Panc1 (cell line): ENCODE measurements at regions not wholly inside any gene's neighbourhood (a gene's known extent, or its start where the extent isn't known, plus 50 kb on each side); places are given as distances from the start of the nearest gene placed in this dataset.

Source experiments
- ATAC-seq: fragments of 200-7000 bp; cut with Tn5 transposase; 2 replicates; pipeline ENCODE4 v1.9.1; 2020; ENCODE audit warnings: mild to moderate bottlenecking, moderate library complexity
- BruUV-seq: library from RNA; stranded (reverse); fragments of 400-500 nt; replicated peaks from 2 replicates; lab custom pipeline; 2021; lab: Mats Ljungman, UMichigan
- CTCF ChIA-PET: fragments of 300-600 bp; sonication (Branson Sonifier 250); formaldehyde crosslinking; loops from one replicate; lab custom pipeline; 2022; ENCODE audit warnings: antibody characterized with exemption; lab: Charles Lee
- POLR2A ChIA-PET: fragments of 300-600 bp; sonication (Branson Sonifier 250); formaldehyde crosslinking; loops from one replicate; lab custom pipeline; 2022; ENCODE audit warnings: antibody characterized with exemption; lab: Charles Lee
- DNase-seq: peaks from one replicate; pipeline ENCODE4 v3.0.0-alpha.2; 2010; ENCODE audit warnings: low read depth, low spot score
- H3K27ac ChIP-seq: 2 replicates; pipeline ENCODE4 v1.5.1; 2011; ENCODE audit warnings: mild to moderate bottlenecking, low read length, inconsistent platforms
- H3K27me3 ChIP-seq: fragments of 200-500 bp; sonication (Bioruptor generic); 2 replicates; pipeline ENCODE4 v1.6.0; 2014; ENCODE audit warnings: low read length, inconsistent platforms; ENCODE audit not compliant: control insufficient read depth, insufficient read depth
- H3K36me3 ChIP-seq: fragments of 200-500 bp; sonication (Bioruptor generic); 2 replicates; pipeline ENCODE4 v1.5.1; 2014; ENCODE audit warnings: inconsistent platforms, mild to moderate bottlenecking, low read length, moderate library complexity; ENCODE audit not compliant: control insufficient read depth, insufficient read depth
- H3K4me1 ChIP-seq: 2 replicates; pipeline ENCODE4 v1.5.1; 2011; ENCODE audit warnings: inconsistent platforms, mild to moderate bottlenecking, low read length, moderate library complexity; ENCODE audit not compliant: control insufficient read depth, insufficient read depth
- H3K4me3 ChIP-seq, 2 experiments: 2 replicates each; pipeline ENCODE4 v1.5.1; 2011 to 2012; ENCODE audit warnings: low read depth in 2 of 2, low read length in 2 of 2, mild to moderate bottlenecking in 2 of 2, inconsistent platforms in 1 of 2, moderate library complexity in 1 of 2
- H3K9me3 ChIP-seq: fragments of 200-500 bp; sonication (Bioruptor generic); 2 replicates; pipeline ENCODE4 v1.5.1; 2014; ENCODE audit warnings: low read depth, mild to moderate bottlenecking, inconsistent platforms, low read length, moderate library complexity; ENCODE audit not compliant: control insufficient read depth, insufficient read depth
- POLR2AphosphoS5 ChIP-seq: IDR thresholded peaks from 2 replicates; pipeline ENCODE4 v1.6.1; 2012; ENCODE audit warnings: mild to moderate bottlenecking, low read depth, low read length, moderate library complexity
- SIN3A ChIP-seq: IDR thresholded peaks from 2 replicates; pipeline ENCODE4 v1.6.1; 2012; ENCODE audit warnings: low read depth, mild to moderate bottlenecking, low read length, moderate library complexity, borderline replicate concordance; ENCODE audit not compliant: insufficient read depth
- TCF7L2 ChIP-seq: IDR thresholded peaks from 2 replicates; pipeline ENCODE4 v1.6.1; 2011; ENCODE audit warnings: mild to moderate bottlenecking, low read depth, low read length, inconsistent platforms
- in situ Hi-C: cut with HindIII; loops from 2 replicates; pipeline ENCODE4 v1.10.0; 2016; ENCODE audit warnings: low sequenced_read_pairs, low pct_unique_long_range_greater_than_20kb
- intact Hi-C: fragments of 100-400 bp; cut with micrococcal nuclease; formaldehyde crosslinking; loops from one replicate; pipeline ENCODE4 v1.10.0; 2022; ENCODE audit not compliant: unreplicated experiment
- TF ChIP-seq, protein P1 (sequence below), 2 experiments: IDR thresholded peaks; 2 replicates each; pipeline ENCODE4 v1.6.1; 2011 to 2012; ENCODE audit warnings: low read depth in 2 of 2, control low read depth in 1 of 2, low read length in 1 of 2, mild to moderate bottlenecking in 1 of 2, moderate library complexity in 1 of 2; ENCODE audit not compliant: insufficient read depth in 1 of 2
- TF ChIP-seq, protein P2 (sequence below): fragments of 450-650 bp; IDR thresholded peaks from 2 replicates; pipeline ENCODE4 v1.5.1; 2017; ENCODE audit warnings: mild to moderate bottlenecking

DNA sequence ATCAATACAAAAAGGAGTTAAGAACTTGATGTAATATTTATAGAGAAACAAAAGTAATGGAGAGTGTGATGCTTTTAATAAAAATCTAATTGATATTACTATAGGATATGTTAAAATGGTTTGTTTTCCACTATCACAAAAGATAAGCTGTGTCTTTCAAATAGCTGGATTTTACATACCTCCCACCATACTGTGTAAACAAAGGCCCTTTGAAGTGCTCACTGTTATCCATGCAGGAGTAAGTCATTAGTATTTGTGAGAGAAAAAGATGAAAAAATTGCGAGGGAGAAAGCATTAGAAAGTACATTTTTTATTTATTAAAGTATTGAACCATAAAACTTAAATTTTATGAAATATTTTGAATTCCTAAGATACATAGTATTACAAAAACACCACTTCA is 733.0 kb downstream of the GRIK2 start:
- no peak for TF ChIP-seq POLR2AphosphoS5
- TF ChIP-seq, protein P1, sequence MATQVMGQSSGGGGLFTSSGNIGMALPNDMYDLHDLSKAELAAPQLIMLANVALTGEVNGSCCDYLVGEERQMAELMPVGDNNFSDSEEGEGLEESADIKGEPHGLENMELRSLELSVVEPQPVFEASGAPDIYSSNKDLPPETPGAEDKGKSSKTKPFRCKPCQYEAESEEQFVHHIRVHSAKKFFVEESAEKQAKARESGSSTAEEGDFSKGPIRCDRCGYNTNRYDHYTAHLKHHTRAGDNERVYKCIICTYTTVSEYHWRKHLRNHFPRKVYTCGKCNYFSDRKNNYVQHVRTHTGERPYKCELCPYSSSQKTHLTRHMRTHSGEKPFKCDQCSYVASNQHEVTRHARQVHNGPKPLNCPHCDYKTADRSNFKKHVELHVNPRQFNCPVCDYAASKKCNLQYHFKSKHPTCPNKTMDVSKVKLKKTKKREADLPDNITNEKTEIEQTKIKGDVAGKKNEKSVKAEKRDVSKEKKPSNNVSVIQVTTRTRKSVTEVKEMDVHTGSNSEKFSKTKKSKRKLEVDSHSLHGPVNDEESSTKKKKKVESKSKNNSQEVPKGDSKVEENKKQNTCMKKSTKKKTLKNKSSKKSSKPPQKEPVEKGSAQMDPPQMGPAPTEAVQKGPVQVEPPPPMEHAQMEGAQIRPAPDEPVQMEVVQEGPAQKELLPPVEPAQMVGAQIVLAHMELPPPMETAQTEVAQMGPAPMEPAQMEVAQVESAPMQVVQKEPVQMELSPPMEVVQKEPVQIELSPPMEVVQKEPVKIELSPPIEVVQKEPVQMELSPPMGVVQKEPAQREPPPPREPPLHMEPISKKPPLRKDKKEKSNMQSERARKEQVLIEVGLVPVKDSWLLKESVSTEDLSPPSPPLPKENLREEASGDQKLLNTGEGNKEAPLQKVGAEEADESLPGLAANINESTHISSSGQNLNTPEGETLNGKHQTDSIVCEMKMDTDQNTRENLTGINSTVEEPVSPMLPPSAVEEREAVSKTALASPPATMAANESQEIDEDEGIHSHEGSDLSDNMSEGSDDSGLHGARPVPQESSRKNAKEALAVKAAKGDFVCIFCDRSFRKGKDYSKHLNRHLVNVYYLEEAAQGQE (IDR thresholded peaks at IDR 0.05; ENCODE audit: insufficient read depth in 1 of 2, low read depth in 2 of 2, low read length in 1 of 2) = no peak
- Histone ChIP-seq H3K27me3 (no peaks in the 10 kb centered on the region), H3K36me3 (no peaks in the 10 kb centered on the region), H3K4me3 (no peak overlapping the region), H3K9me3 (no peaks in the 10 kb centered on the region; the same call in 1 of the 2 replicates), H3K4me1 (no peaks in the 10 kb centered on the region), H3K27ac (no peak overlapping the region)
- CTCF ChIA-PET = no interaction called here
- intact Hi-C loops = no loop called here
- ATAC-seq = no peak
- in situ Hi-C loops = no loop called here
- BruUV-seq = no TSS peak
- POLR2A ChIA-PET = no interaction called here
- DNase-seq = no peak

DNA sequence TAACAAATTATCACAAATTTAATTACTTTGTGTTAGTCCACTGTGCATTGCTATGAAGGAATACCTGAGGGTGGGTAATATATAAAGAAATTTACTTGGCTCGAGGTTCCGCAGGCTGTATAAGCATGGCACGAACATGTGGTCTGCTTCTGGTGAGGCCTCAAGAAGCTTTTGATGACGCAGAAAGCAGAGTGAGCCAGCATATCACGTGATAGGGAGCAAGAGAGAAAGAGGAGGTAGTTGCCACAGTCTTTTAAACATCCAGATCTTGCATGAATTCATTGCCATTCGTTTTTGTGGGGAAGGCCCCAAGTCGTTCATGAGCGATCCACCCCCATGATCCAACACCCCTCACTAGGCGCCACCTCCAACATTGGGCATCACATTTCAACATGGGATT is 733.7 kb downstream of the GRIK2 start:
- BruUV-seq = no TSS peak
- in situ Hi-C loops = no loop called here
- POLR2A ChIA-PET = no interaction called here
- CTCF ChIA-PET = no interaction called here
- Histone ChIP-seq H3K27ac (no peak overlapping the region), H3K27me3 (no peaks in the 10 kb centered on the region), H3K4me1 (no peaks in the 10 kb centered on the region), H3K9me3 (no peaks in the 10 kb centered on the region; the same call in 1 of the 2 replicates), H3K36me3 (no peaks in the 10 kb centered on the region), H3K4me3 (no peak overlapping the region)
- TF ChIP-seq, protein P1 (IDR thresholded peaks at IDR 0.05; ENCODE audit: insufficient read depth in 1 of 2, low read depth in 2 of 2, low read length in 1 of 2) = no peak
- TF ChIP-seq TCF7L2 (no peak), POLR2AphosphoS5 (no peak), SIN3A (no peak)
- TF ChIP-seq, protein P2, sequence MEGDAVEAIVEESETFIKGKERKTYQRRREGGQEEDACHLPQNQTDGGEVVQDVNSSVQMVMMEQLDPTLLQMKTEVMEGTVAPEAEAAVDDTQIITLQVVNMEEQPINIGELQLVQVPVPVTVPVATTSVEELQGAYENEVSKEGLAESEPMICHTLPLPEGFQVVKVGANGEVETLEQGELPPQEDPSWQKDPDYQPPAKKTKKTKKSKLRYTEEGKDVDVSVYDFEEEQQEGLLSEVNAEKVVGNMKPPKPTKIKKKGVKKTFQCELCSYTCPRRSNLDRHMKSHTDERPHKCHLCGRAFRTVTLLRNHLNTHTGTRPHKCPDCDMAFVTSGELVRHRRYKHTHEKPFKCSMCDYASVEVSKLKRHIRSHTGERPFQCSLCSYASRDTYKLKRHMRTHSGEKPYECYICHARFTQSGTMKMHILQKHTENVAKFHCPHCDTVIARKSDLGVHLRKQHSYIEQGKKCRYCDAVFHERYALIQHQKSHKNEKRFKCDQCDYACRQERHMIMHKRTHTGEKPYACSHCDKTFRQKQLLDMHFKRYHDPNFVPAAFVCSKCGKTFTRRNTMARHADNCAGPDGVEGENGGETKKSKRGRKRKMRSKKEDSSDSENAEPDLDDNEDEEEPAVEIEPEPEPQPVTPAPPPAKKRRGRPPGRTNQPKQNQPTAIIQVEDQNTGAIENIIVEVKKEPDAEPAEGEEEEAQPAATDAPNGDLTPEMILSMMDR = no peak
- intact Hi-C loops = no loop called here
- DNase-seq (no peak), ATAC-seq (no peak)
